ENCODE measurements at regions not wholly inside any gene's neighbourhood (a gene's known extent, or its start where the extent isn't known, plus 50 kb on each side); places are given as distances from the start of the nearest gene placed in this dataset.

GRCh38 chr2:207235621-207236020 is 69.9 kb upstream of the KLF7 start:
- no peak for TF ChIP-seq CTCF (IDR thresholded peaks at IDR 0.05; ENCODE audit: unreplicated experiment)
- no peak overlapping the region for H3K4me3 Mint-ChIP-seq (ENCODE audit: unreplicated experiment)
- peaks cover 20% of the 10 kb centered on the region for H3K4me1 Mint-ChIP-seq (ENCODE audit: unreplicated experiment)
- no peak overlapping the region for H3K27ac Mint-ChIP-seq (ENCODE audit: unreplicated experiment)
- DNase-seq (ENCODE audit: low spot score) = no peak
- peaks cover 3% of the 10 kb centered on the region for H3K27me3 Mint-ChIP-seq (ENCODE audit: unreplicated experiment)
- no peaks in the 10 kb centered on the region for H3K9me3 Mint-ChIP-seq (ENCODE audit: unreplicated experiment)
- H3K36me3 Mint-ChIP-seq (ENCODE audit: low read depth, unreplicated experiment) = no peaks in the 10 kb centered on the region

DNA sequence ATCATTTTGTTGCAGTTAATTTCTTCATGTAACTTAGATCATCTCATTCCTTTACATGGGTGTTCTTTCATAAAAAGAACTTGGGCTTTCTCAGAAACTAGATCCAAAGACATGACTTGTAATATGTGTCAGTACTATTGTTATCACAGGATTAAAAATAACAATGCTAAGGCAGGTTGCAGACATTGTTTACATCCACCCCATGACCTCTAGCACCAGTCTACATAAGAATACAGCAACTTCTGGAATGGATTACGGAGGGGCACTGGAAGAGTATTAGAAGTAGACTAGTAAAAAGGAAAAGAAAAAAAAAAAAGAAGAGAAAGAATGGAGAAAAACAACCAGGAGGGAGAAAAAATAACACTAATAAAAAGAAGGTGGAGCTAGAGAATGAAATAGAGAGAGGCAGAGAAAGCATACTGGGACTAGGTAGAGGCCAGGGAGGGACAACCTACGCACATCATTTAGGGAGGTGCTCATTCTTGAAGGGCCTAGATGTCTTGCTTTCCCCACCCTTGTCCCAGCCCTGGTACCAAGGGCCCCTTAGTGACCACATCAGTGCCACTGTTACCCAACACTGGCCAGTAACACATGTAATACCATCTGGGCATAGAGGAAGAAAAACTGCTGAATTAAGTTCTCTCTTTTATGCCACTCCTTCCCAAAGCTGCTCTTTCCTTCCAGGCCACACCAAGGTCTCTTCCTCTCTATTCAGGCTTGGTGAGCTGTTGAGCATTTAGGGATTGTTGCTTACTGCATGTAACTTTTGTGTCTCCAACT is 70.6 kb upstream of the KLF7 start:
- Mint-ChIP-seq H3K36me3 (ENCODE audit: low read depth, unreplicated experiment) (no peaks in the 10 kb centered on the region), H3K9me3 (ENCODE audit: unreplicated experiment) (no peaks in the 10 kb centered on the region), H3K4me1 (ENCODE audit: unreplicated experiment) (peaks cover 13% of the 10 kb centered on the region), H3K27ac (ENCODE audit: unreplicated experiment) (no peak overlapping the region), H3K27me3 (ENCODE audit: unreplicated experiment) (peaks cover 2% of the 10 kb centered on the region), H3K4me3 (ENCODE audit: unreplicated experiment) (no peak overlapping the region)
- DNase-seq (ENCODE audit: low spot score) = no peak
- no peak for TF ChIP-seq CTCF (IDR thresholded peaks at IDR 0.05; ENCODE audit: unreplicated experiment)

- DNase-seq (ENCODE audit: low spot score) = no peak
- H3K27me3 Mint-ChIP-seq (ENCODE audit: unreplicated experiment) = peaks cover 2% of the 10 kb centered on the region
- no peaks in the 10 kb centered on the region for H3K9me3 Mint-ChIP-seq (ENCODE audit: unreplicated experiment)
- H3K4me1 Mint-ChIP-seq (ENCODE audit: unreplicated experiment) = peaks cover 5% of the 10 kb centered on the region
- TF ChIP-seq CTCF (IDR thresholded peaks at IDR 0.05; ENCODE audit: unreplicated experiment) = no peak
- no peak overlapping the region for H3K27ac Mint-ChIP-seq (ENCODE audit: unreplicated experiment)
- H3K4me3 Mint-ChIP-seq (ENCODE audit: unreplicated experiment) = no peak overlapping the region
- H3K36me3 Mint-ChIP-seq (ENCODE audit: low read depth, unreplicated experiment) = no peaks in the 10 kb centered on the region
Observed at GRCh38 chr2:207238831-207239701, 73.3 kb upstream of the KLF7 start.

- Mint-ChIP-seq H3K36me3 (ENCODE audit: low read depth, unreplicated experiment) (no peaks in the 10 kb centered on the region), H3K4me3 (ENCODE audit: unreplicated experiment) (no peak overlapping the region)
- no peak for TF ChIP-seq CTCF (IDR thresholded peaks at IDR 0.05; ENCODE audit: unreplicated experiment)
Observed at GRCh38 chr2:207239754-207240494, 74.2 kb upstream of the KLF7 start.

More at GRCh38 chr2:207239754-207240494, 74.2 kb upstream of the KLF7 start:
- no peak for DNase-seq (ENCODE audit: low spot score)
- H3K9me3 Mint-ChIP-seq (ENCODE audit: unreplicated experiment) = no peaks in the 10 kb centered on the region
- peaks cover 9% of the 10 kb centered on the region for H3K4me1 Mint-ChIP-seq (ENCODE audit: unreplicated experiment)
- H3K27me3 Mint-ChIP-seq (ENCODE audit: unreplicated experiment) = peaks cover 2% of the 10 kb centered on the region
- H3K27ac Mint-ChIP-seq (ENCODE audit: unreplicated experiment) = no peak overlapping the region
